ENCODE measurements at regions not wholly inside any gene's neighbourhood (a gene's known extent, or its start where the extent isn't known, plus 50 kb on each side); places are given as distances from the start of the nearest gene placed in this dataset.

DNA sequence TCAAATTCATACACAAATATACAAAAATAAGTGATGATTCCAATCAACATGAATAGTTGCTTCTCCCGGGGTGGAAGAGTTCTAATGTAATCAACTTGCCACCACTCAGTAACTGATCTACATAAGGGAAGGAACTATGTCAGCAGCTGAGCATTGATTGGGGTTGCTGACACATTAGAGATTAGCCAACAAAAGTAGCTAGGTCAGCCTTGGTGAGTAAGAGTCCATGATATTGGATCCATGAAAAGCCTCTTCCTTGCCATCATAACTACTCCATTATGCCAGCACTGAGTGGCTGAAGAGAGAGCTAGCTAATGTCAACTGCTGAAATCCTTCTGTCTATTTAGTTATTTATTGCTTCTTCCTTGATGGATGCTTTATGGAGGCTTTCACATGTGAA, 309.8 kb downstream of the NFIB start:
- WGBS (ENCODE audit: low lambda C conversion rate) = 0% methylated on average over 1 of the region's 1 CpG
- in situ Hi-C loops (cut with HindIII; ENCODE audit: extremely low pct_ligation_motif_present, low pct_unique_long_range_greater_than_20kb) = no loop called here
- BruUV-seq (replicated peaks) = no TSS peak

DNA sequence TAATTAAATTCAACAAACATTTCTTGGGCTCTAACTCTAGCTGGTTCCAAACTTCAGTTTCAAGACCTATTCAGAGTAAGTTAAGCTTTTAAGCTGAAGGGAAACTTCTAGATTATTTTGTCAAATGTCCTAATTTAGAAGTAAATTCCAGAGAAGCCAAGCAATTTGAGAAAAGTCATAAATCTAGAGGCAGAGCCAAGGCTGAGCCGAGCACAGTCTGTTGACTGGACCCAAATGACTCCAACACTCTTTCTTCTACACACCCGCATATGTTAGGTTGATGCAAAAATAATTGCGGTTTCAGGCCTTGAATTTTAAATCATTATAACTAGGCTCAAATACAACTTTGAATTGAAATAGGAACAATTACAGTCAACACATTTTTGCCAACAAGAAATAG, 319.7 kb downstream of the NFIB start:
- Histone ChIP-seq H3K36me3 (replicated peaks in 1 of 2; ENCODE audit: control insufficient read depth in 1 of 2, insufficient read depth in 2 of 2, low read length in 2 of 2) (no peaks in the 10 kb centered on the region), H3K4me3 (replicated peaks in 1 of 3; ENCODE audit: insufficient read depth in 1 of 3, low read depth in 2 of 3, low read length in 3 of 3) (no peak overlapping the region), H2AFZ (ENCODE audit: low read length) (no peak overlapping the region), H3K9ac (ENCODE audit: insufficient read depth, low read depth, low read length) (no peak overlapping the region), H3K9me3 (ENCODE audit: low read length) (no peaks in the 10 kb centered on the region), H3K27me3 (ENCODE audit: control insufficient read depth in 1 of 2, insufficient read depth in 2 of 2, low read length in 2 of 2) (no peaks in the 10 kb centered on the region), H4K20me1 (ENCODE audit: insufficient read depth, low read length) (no peaks in the 10 kb centered on the region), H3K79me2 (ENCODE audit: insufficient read depth, low read length) (no peaks in the 10 kb centered on the region), H3K4me1 (ENCODE audit: insufficient read depth, low read length) (no peaks in the 10 kb centered on the region), H3K4me2 (ENCODE audit: low read depth, low read length) (no peak overlapping the region), H3K27ac (ENCODE audit: extremely low read length, insufficient read depth, low read length) (no peak overlapping the region)
- POLR2A ChIA-PET = no interaction called here
- no peak for FAIRE-seq
- BruUV-seq (replicated peaks) = no TSS peak
- no peak for ATAC-seq
- CTCF ChIA-PET (ENCODE audit: low intra/inter-chr PET ratio, low total read pairs) = no interaction called here
- DNase-seq (ENCODE audit: low spot score) = no peak
- WGBS (ENCODE audit: low lambda C conversion rate) = 66% methylated on average over 3 of the region's 3 CpGs
- intact Hi-C loops (cut with micrococcal nuclease; ENCODE audit: unreplicated experiment) = no loop called here
- in situ Hi-C loops (cut with HindIII; ENCODE audit: extremely low pct_ligation_motif_present, low pct_unique_long_range_greater_than_20kb) = no loop called here
- TF ChIP-seq, protein P1, sequence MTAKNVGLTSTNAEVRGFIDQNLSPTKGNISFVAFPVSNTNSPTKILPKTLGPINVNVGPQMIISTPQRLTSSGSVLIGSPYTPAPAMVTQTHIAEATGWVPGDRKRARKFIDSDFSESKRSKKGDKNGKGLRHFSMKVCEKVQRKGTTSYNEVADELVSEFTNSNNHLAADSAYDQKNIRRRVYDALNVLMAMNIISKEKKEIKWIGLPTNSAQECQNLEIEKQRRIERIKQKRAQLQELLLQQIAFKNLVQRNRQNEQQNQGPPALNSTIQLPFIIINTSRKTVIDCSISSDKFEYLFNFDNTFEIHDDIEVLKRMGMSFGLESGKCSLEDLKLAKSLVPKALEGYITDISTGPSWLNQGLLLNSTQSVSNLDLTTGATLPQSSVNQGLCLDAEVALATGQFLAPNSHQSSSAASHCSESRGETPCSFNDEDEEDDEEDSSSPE (CRISPR knock-in tag; IDR thresholded peaks at IDR 0.05) = no peak
- TF ChIP-seq HNRNPUL1 (IDR thresholded peaks at IDR 0.05; ENCODE audit: low read depth, low read length) = no peak
- no peak for TF ChIP-seq IKZF4 (CRISPR knock-in tag; IDR thresholded peaks at IDR 0.05; ENCODE audit: borderline replicate concordance, low read depth, not compliant biosample characterization)
- TF ChIP-seq, protein P2, sequence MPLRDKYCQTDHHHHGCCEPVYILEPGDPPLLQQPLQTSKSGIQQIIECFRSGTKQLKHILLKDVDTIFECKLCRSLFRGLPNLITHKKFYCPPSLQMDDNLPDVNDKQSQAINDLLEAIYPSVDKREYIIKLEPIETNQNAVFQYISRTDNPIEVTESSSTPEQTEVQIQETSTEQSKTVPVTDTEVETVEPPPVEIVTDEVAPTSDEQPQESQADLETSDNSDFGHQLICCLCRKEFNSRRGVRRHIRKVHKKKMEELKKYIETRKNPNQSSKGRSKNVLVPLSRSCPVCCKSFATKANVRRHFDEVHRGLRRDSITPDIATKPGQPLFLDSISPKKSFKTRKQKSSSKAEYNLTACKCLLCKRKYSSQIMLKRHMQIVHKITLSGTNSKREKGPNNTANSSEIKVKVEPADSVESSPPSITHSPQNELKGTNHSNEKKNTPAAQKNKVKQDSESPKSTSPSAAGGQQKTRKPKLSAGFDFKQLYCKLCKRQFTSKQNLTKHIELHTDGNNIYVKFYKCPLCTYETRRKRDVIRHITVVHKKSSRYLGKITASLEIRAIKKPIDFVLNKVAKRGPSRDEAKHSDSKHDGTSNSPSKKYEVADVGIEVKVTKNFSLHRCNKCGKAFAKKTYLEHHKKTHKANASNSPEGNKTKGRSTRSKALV (CRISPR knock-in tag; IDR thresholded peaks at IDR 0.05) = no peak
- TF ChIP-seq NR2F1 (CRISPR knock-in tag; IDR thresholded peaks at IDR 0.05) = no peak
- TF ChIP-seq ZNF746 (CRISPR knock-in tag; IDR thresholded peaks at IDR 0.05) = no peak
- no peak for TF ChIP-seq FOXM1 (CRISPR knock-in tag; IDR thresholded peaks at IDR 0.05)
- TF ChIP-seq PCBP2 (optimal IDR thresholded peaks at IDR 0.05; ENCODE audit: low read depth, low read length, poor library complexity, severe bottlenecking) = no peak

More for the DNA sequence above, 309.8 kb downstream of the NFIB start:
- Histone ChIP-seq H3K27ac (ENCODE audit: extremely low read length, insufficient read depth, low read length) (no peak overlapping the region), H4K20me1 (ENCODE audit: insufficient read depth, low read length) (no peaks in the 10 kb centered on the region), H3K4me2 (ENCODE audit: low read depth, low read length) (no peak overlapping the region), H3K36me3 (replicated peaks in 1 of 2; ENCODE audit: control insufficient read depth in 1 of 2, insufficient read depth in 2 of 2, low read length in 2 of 2) (no peaks in the 10 kb centered on the region), H3K27me3 (ENCODE audit: control insufficient read depth in 1 of 2, insufficient read depth in 2 of 2, low read length in 2 of 2) (no peaks in the 10 kb centered on the region), H3K9ac (ENCODE audit: insufficient read depth, low read depth, low read length) (no peak overlapping the region), H3K79me2 (ENCODE audit: insufficient read depth, low read length) (no peaks in the 10 kb centered on the region), H3K4me3 (replicated peaks in 1 of 3; ENCODE audit: insufficient read depth in 1 of 3, low read depth in 2 of 3, low read length in 3 of 3) (no peak overlapping the region), H3K9me3 (ENCODE audit: low read length) (no peaks in the 10 kb centered on the region), H2AFZ (ENCODE audit: low read length) (no peak overlapping the region), H3K4me1 (ENCODE audit: insufficient read depth, low read length) (no peaks in the 10 kb centered on the region)
- FAIRE-seq (no peak), DNase-seq (ENCODE audit: low spot score) (no peak), ATAC-seq (no peak)
- ChIA-PET POLR2A (no interaction called here), CTCF (ENCODE audit: low intra/inter-chr PET ratio, low total read pairs) (no interaction called here)
- intact Hi-C loops (cut with micrococcal nuclease; ENCODE audit: unreplicated experiment) = no loop called here
- TF ChIP-seq SALL2 (CRISPR knock-in tag; IDR thresholded peaks at IDR 0.05) (no peak), HES4 (CRISPR knock-in tag; IDR thresholded peaks at IDR 0.05; ENCODE audit: borderline replicate concordance) (no peak)
- TF ChIP-seq, protein P3, sequence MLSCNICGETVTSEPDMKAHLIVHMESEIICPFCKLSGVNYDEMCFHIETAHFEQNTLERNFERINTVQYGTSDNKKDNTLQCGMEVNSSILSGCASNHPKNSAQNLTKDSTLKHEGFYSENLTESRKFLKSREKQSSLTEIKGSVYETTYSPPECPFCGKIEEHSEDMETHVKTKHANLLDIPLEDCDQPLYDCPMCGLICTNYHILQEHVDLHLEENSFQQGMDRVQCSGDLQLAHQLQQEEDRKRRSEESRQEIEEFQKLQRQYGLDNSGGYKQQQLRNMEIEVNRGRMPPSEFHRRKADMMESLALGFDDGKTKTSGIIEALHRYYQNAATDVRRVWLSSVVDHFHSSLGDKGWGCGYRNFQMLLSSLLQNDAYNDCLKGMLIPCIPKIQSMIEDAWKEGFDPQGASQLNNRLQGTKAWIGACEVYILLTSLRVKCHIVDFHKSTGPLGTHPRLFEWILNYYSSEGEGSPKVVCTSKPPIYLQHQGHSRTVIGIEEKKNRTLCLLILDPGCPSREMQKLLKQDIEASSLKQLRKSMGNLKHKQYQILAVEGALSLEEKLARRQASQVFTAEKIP (CRISPR knock-in tag; IDR thresholded peaks at IDR 0.05; ENCODE audit: borderline replicate concordance) = no peak
- TF ChIP-seq, protein P4, sequence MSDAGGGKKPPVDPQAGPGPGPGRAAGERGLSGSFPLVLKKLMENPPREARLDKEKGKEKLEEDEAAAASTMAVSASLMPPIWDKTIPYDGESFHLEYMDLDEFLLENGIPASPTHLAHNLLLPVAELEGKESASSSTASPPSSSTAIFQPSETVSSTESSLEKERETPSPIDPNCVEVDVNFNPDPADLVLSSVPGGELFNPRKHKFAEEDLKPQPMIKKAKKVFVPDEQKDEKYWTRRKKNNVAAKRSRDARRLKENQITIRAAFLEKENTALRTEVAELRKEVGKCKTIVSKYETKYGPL (CRISPR knock-in tag; IDR thresholded peaks at IDR 0.05) = no peak
